Neural cell (in vitro differentiated cells): ENCODE measurements at regions not wholly inside any gene's neighbourhood (a gene's known extent, or its start where the extent isn't known, plus 50 kb on each side); places are given as distances from the start of the nearest gene placed in this dataset.

Experiments
- H2AFZ ChIP-seq: fragments of 200-600, 300-800 bp; sonication (generic), shearing (Covaris generic); 2 replicates; pipeline ENCODE4 v1.6.0; 2014; ENCODE audit warnings: low read depth, mild to moderate bottlenecking, antibody characterized with exemption, low read length, moderate library complexity
- H3F3A ChIP-seq: fragments of 200-600 bp; shearing (Covaris generic); 2 replicates; pipeline ENCODE4 v1.6.1; 2016; ENCODE audit warnings: mild to moderate bottlenecking, moderate library complexity, mixed read lengths, antibody characterized with exemption, low read length; ENCODE audit not compliant: insufficient read depth, poor library complexity, severe bottlenecking
- H3K27ac ChIP-seq: fragments of 200-600, 300-800 bp; sonication (generic), shearing (Covaris generic); 2 replicates; pipeline ENCODE4 v1.5.1; 2014; ENCODE audit warnings: mild to moderate bottlenecking, low read length, moderate library complexity
- H3K27me3 ChIP-seq: fragments of 300-800, 200-600 bp; sonication (generic), shearing (Covaris generic); 2 replicates; pipeline ENCODE4 v1.6.0; 2014; ENCODE audit warnings: mild to moderate bottlenecking, low read depth, low read length, moderate library complexity; ENCODE audit not compliant: insufficient read depth
- H3K36me3 ChIP-seq: fragments of 300-800, 200-600 bp; sonication (generic), shearing (Covaris generic); 2 replicates; pipeline ENCODE4 v1.5.1; 2014; ENCODE audit warnings: mild to moderate bottlenecking, antibody characterized with exemption, low read length, moderate library complexity; ENCODE audit not compliant: insufficient read depth
- H3K4me2 ChIP-seq: fragments of 300-800, 200-600 bp; sonication (generic), shearing (Covaris generic); 2 replicates; pipeline ENCODE4 v1.6.0; 2014; ENCODE audit warnings: mild to moderate bottlenecking, low read length
- H3K4me3 ChIP-seq: fragments of 300-800, 200-600 bp; sonication (generic), shearing (Covaris generic); 2 replicates; pipeline ENCODE4 v1.5.1; 2014; ENCODE audit warnings: mild to moderate bottlenecking, low read length, moderate library complexity
- H3K79me2 ChIP-seq: fragments of 200-600 bp; shearing (Covaris generic); replicated peaks from 2 replicates; pipeline ENCODE4 v1.6.0; 2014; ENCODE audit warnings: mild to moderate bottlenecking, low read length, moderate library complexity; ENCODE audit not compliant: insufficient read depth
- H3K9ac ChIP-seq: fragments of 300-800, 200-600 bp; sonication (generic), shearing (Covaris generic); 2 replicates; pipeline ENCODE4 v1.6.1; 2016; ENCODE audit warnings: mild to moderate bottlenecking, low read length, mixed read lengths
- H3K9me2 ChIP-seq: fragments of 200-600 bp; shearing (Covaris generic); 2 replicates; pipeline ENCODE4 v1.6.1; 2016; ENCODE audit warnings: mild to moderate bottlenecking, low read length, mixed read lengths; ENCODE audit not compliant: insufficient read depth
- H3K9me3 ChIP-seq: fragments of 200-600, 300-800 bp; sonication (generic), shearing (Covaris generic); 2 replicates; pipeline ENCODE4 v1.6.1; 2016; ENCODE audit warnings: mild to moderate bottlenecking, mixed run types, low read length, moderate library complexity, mixed read lengths
- H4K20me1 ChIP-seq: fragments of 200-600 bp; shearing (Covaris generic); 2 replicates; pipeline ENCODE4 v1.6.1; 2016; ENCODE audit warnings: mild to moderate bottlenecking, mixed run types; ENCODE audit not compliant: insufficient read depth
- CTCF ChIP-seq: fragments of 450-650 bp; IDR thresholded peaks from 2 replicates; pipeline ENCODE4 v1.5.1; 2014; ENCODE audit warnings: antibody characterized with exemption, mild to moderate bottlenecking, moderate library complexity; ENCODE audit not compliant: poor library complexity, severe bottlenecking
- EP300 ChIP-seq: fragments of 450-650 bp; conservative IDR thresholded peaks from 2 replicates; pipeline ENCODE4 v1.6.1; 2014; ENCODE audit warnings: antibody characterized with exemption, mild to moderate bottlenecking, moderate library complexity; ENCODE audit not compliant: poor library complexity, severe bottlenecking
- EZH2 ChIP-seq: fragments of 200-600, 300-800 bp; shearing (Covaris generic), sonication (generic); IDR thresholded peaks from 2 replicates; pipeline ENCODE4 v1.6.1; 2014; ENCODE audit warnings: antibody characterized with exemption, low read length, borderline replicate concordance, mild to moderate bottlenecking; ENCODE audit not compliant: insufficient read depth, poor library complexity, severe bottlenecking
- MXI1 ChIP-seq: fragments of 450-650 bp; conservative IDR thresholded peaks from 2 replicates; pipeline ENCODE4 v1.6.1; 2014; ENCODE audit warnings: antibody characterized with exemption, mild to moderate bottlenecking; ENCODE audit not compliant: poor library complexity, severe bottlenecking
- POLR2AphosphoS5 ChIP-seq: IDR thresholded peaks from 2 replicates; pipeline ENCODE4 v1.6.1; 2012
- RAD21 ChIP-seq: fragments of 450-650 bp; conservative IDR thresholded peaks from 2 replicates; pipeline ENCODE4 v1.6.1; 2014; ENCODE audit warnings: antibody characterized with exemption, mild to moderate bottlenecking, moderate library complexity
- REST ChIP-seq: IDR thresholded peaks from 2 replicates; pipeline ENCODE4 v1.6.1; 2012; ENCODE audit warnings: borderline replicate concordance
- SMC3 ChIP-seq: fragments of 450-650 bp; conservative IDR thresholded peaks from 2 replicates; pipeline ENCODE4 v1.6.1; 2014; ENCODE audit warnings: antibody characterized with exemption, mild to moderate bottlenecking, moderate library complexity; ENCODE audit not compliant: poor library complexity
- TAF1 ChIP-seq: IDR thresholded peaks from 2 replicates; pipeline ENCODE4 v1.6.1; 2012; ENCODE audit warnings: low read depth

- no peaks in the 10 kb centered on the region for H3K36me3 ChIP-seq
- H3K79me2 ChIP-seq = no peaks in the 10 kb centered on the region
- no peaks in the 10 kb centered on the region for H3K9me3 ChIP-seq
- no peak overlapping the region for H3K9ac ChIP-seq
- H3K4me2 ChIP-seq = no peak overlapping the region
- H3K9me2 ChIP-seq = no peaks in the 10 kb centered on the region
- no peak overlapping the region for H2AFZ ChIP-seq
- no peaks in the 10 kb centered on the region for H3K27me3 ChIP-seq
- H3F3A ChIP-seq = no peaks in the 10 kb centered on the region
- no peak overlapping the region for H3K4me3 ChIP-seq
- no peaks in the 10 kb centered on the region for H4K20me1 ChIP-seq
- TF ChIP-seq CTCF (no peak), EZH2 (no peak), SMC3 (no peak), TAF1 (no peak), EP300 (no peak), REST (no peak), MXI1 (no peak), POLR2AphosphoS5 (no peak), RAD21 (no peak)
- H3K27ac ChIP-seq = no peak overlapping the region
These were observed 167.3 kb upstream of the MPHOSPH6 start for GRCh38 chr16:82337355-82337754.

GRCh38 chr16:82331974-82332750, 162.1 kb upstream of the MPHOSPH6 start:
- H2AFZ ChIP-seq = no peak overlapping the region
- H3K9me2 ChIP-seq = no peaks in the 10 kb centered on the region
- H3K4me2 ChIP-seq = no peak overlapping the region
- H3K9ac ChIP-seq = no peak overlapping the region
- no peaks in the 10 kb centered on the region for H3K36me3 ChIP-seq
- H3K9me3 ChIP-seq = no peaks in the 10 kb centered on the region
- no peak overlapping the region for H3K4me3 ChIP-seq
- no peaks in the 10 kb centered on the region for H3K27me3 ChIP-seq
- H3K27ac ChIP-seq = no peak overlapping the region
- no peaks in the 10 kb centered on the region for H3K79me2 ChIP-seq
- no peaks in the 10 kb centered on the region for H3F3A ChIP-seq
- TF ChIP-seq POLR2AphosphoS5 (no peak), MXI1 (no peak), TAF1 (no peak), EZH2 (no peak), REST (no peak), CTCF (no peak)
- H4K20me1 ChIP-seq = no peaks in the 10 kb centered on the region
